ENCODE measurements at regions not wholly inside any gene's neighbourhood (a gene's known extent, or its start where the extent isn't known, plus 50 kb on each side); places are given as distances from the start of the nearest gene placed in this dataset.

GRCh38 chr11:119547511-119547910 is 124.5 kb upstream of the THY1 start:
- TF ChIP-seq CTCF (IDR thresholded peaks at IDR 0.05) = no peak
- 84 to 95% methylated on average over 5 of the region's 5 CpGs for WGBS, 2 donors
- no peaks in the 10 kb centered on the region for H3K36me3 ChIP-seq
- intact Hi-C loops (cut with DNase I) = no loop called here
- no peak overlapping the region for H3K4me3 ChIP-seq
- no peak for DNase-seq
- H3K4me1 ChIP-seq = no peaks in the 10 kb centered on the region
- H3K27ac ChIP-seq = no peak overlapping the region
- ATAC-seq = no peak
- no peaks in the 10 kb centered on the region for H3K27me3 ChIP-seq
- no peak for FAIRE-seq
- H3K9me3 ChIP-seq = no peaks in the 10 kb centered on the region

GRCh38 chr11:119545978-119546915 is 123.3 kb upstream of the THY1 start:
- Histone ChIP-seq H3K4me3 (no peak overlapping the region), H3K36me3 (no peaks in the 10 kb centered on the region), H3K4me1 (no peaks in the 10 kb centered on the region), H3K27me3 (no peaks in the 10 kb centered on the region), H3K27ac (no peak overlapping the region), H3K9me3 (no peaks in the 10 kb centered on the region)
- DNase-seq = no peak
- ATAC-seq = no peak
- intact Hi-C loops (cut with DNase I) = no loop called here
- no peak for FAIRE-seq
- 92% methylated on average over 13 of the region's 13 CpGs for WGBS, 2 donors
- TF ChIP-seq CTCF (IDR thresholded peaks at IDR 0.05) = no peak

- DNase-seq = peak in 1 of 6 donors; percentile 8
- Histone ChIP-seq H3K27ac (no peak overlapping the region), H3K27me3 (no peaks in the 10 kb centered on the region), H3K4me1 (no peaks in the 10 kb centered on the region), H3K36me3 (no peaks in the 10 kb centered on the region), H3K4me3 (no peak overlapping the region), H3K9me3 (no peaks in the 10 kb centered on the region)
- no peak for ATAC-seq
- intact Hi-C loops (cut with DNase I) = no loop called here
- WGBS, 2 donors = 87 to 89% methylated on average over 7 of the region's 7 CpGs
- FAIRE-seq = no peak
- no peak for TF ChIP-seq CTCF (IDR thresholded peaks at IDR 0.05)
These were observed 117.6 kb upstream of the THY1 start for GRCh38 chr11:119540370-119541125.

DNA sequence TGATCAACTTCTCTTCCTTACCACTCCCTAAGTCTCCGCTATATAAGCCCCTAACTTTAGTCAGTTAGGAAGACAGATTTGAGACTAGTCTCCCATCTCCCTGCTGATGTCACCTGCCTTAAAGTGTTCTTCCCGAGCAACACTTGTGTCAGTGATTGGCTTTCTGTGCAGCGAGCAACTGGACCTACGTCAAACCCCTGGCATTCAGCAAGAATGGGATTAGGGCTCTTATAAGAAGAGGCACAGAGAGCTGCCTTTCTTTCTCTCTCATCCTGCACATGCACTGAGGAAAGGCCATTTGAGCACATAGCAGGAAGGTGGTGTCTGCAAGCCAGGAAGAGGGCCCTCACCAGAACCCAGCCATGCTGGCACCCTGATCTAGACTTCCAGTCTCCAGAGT is 116.6 kb upstream of the THY1 start:
- intact Hi-C loops (cut with DNase I) = no loop called here
- Histone ChIP-seq H3K27ac (no peak overlapping the region), H3K36me3 (no peaks in the 10 kb centered on the region), H3K27me3 (no peaks in the 10 kb centered on the region), H3K4me1 (no peaks in the 10 kb centered on the region), H3K4me3 (no peak overlapping the region), H3K9me3 (no peaks in the 10 kb centered on the region)
- TF ChIP-seq CTCF (IDR thresholded peaks at IDR 0.05) = no peak
- FAIRE-seq (no peak), ATAC-seq (no peak), DNase-seq (no peak)
- 88 to 93% methylated on average over 4 of the region's 4 CpGs for WGBS, 2 donors

Measured in pancreas (tissue), 10 donors.